GM23338 (cell line): ENCODE measurements at regions not wholly inside any gene's neighbourhood (a gene's known extent, or its start where the extent isn't known, plus 50 kb on each side); places are given as distances from the start of the nearest gene placed in this dataset.
A peak's percentile ranks its signal among the peaks of the same experiment; 100 is the strongest.

Source experiments
- ATAC-seq: fragments of 200-7000 bp; cut with Tn5 transposase; 3 replicates; pipeline ENCODE4 v1.9.1; 2020
- DNase-seq: peaks from one replicate; pipeline ENCODE4 v3.0.0-alpha.2; 2015; ENCODE audit warnings: low spot score
- H2AFZ ChIP-seq: fragments of 200-600 bp; sonication (generic); 2 replicates; pipeline ENCODE4 v1.8.0; 2016; ENCODE audit warnings: antibody characterized with exemption, mild to moderate bottlenecking, moderate library complexity
- H3F3A ChIP-seq: fragments of 200-600 bp; sonication (generic); replicated peaks from 2 replicates; pipeline ENCODE4 v1.8.0; 2017; ENCODE audit warnings: antibody characterized with exemption, mixed run types, low read depth
- H3K27ac ChIP-seq: fragments of 200-600 bp; sonication (generic); 2 replicates; pipeline ENCODE4 v1.6.1; 2016; ENCODE audit warnings: low read depth
- H3K27me3 ChIP-seq: fragments of 200-600 bp; sonication (generic); 2 replicates; pipeline ENCODE4 v1.8.0; 2016; ENCODE audit warnings: mild to moderate bottlenecking, mixed run types, moderate library complexity; ENCODE audit not compliant: insufficient read depth
- H3K36me3 ChIP-seq: fragments of 200-600 bp; sonication (generic); 2 replicates; pipeline ENCODE4 v1.8.0; 2016; ENCODE audit warnings: mild to moderate bottlenecking; ENCODE audit not compliant: insufficient read depth
- H3K4me1 ChIP-seq: fragments of 200-600 bp; sonication (generic); 2 replicates; pipeline ENCODE4 v1.8.0; 2016; ENCODE audit warnings: mild to moderate bottlenecking, moderate library complexity; ENCODE audit not compliant: insufficient read depth
- H3K4me2 ChIP-seq: fragments of 200-600 bp; sonication (generic); 2 replicates; pipeline ENCODE4 v1.7.1; 2017; ENCODE audit warnings: mixed run types
- H3K4me3 ChIP-seq: fragments of 200-600 bp; sonication (generic); 2 replicates; pipeline ENCODE4 v1.6.1; 2016; ENCODE audit warnings: mixed run types
- H3K79me2 ChIP-seq: fragments of 200-600 bp; sonication (generic); replicated peaks from 2 replicates; pipeline ENCODE4 v1.8.0; 2017; ENCODE audit warnings: mild to moderate bottlenecking; ENCODE audit not compliant: insufficient read depth
- H3K9me2 ChIP-seq: fragments of 200-600 bp; sonication (generic); 2 replicates; pipeline ENCODE4 v1.8.0; 2017; ENCODE audit not compliant: insufficient read depth
- H4K20me1 ChIP-seq: fragments of 200-600 bp; sonication (generic); replicated peaks from 2 replicates; pipeline ENCODE4 v1.8.0; 2017; ENCODE audit warnings: mild to moderate bottlenecking; ENCODE audit not compliant: insufficient read depth
- H3K27ac Mint-ChIP-seq: 2 replicates; pipeline ENCODE4 v1.8.0; 2020; ENCODE audit warnings: inconsistent platforms, mild to moderate bottlenecking, moderate library complexity, mixed read lengths
- H3K27me3 Mint-ChIP-seq: 3 replicates; pipeline ENCODE4 v1.8.0; 2022; ENCODE audit warnings: low read depth, mild to moderate bottlenecking, moderate library complexity, mixed read lengths, inconsistent platforms; ENCODE audit not compliant: insufficient read depth, poor library complexity
- H3K36me3 Mint-ChIP-seq: 3 replicates; pipeline ENCODE4 v1.8.0; 2021; ENCODE audit warnings: low read depth, mild to moderate bottlenecking, inconsistent platforms, moderate library complexity, mixed read lengths
- H3K4me1 Mint-ChIP-seq: 3 replicates; pipeline ENCODE4 v1.8.0; 2020; ENCODE audit warnings: mild to moderate bottlenecking, inconsistent platforms, mixed read lengths
- H3K4me3 Mint-ChIP-seq: 3 replicates; pipeline ENCODE4 v1.8.0; 2021; ENCODE audit warnings: moderate library complexity, mild to moderate bottlenecking, inconsistent platforms, mixed read lengths
- H3K9me3 Mint-ChIP-seq: 3 replicates; pipeline ENCODE4 v1.8.0; 2020; ENCODE audit warnings: moderate library complexity, mild to moderate bottlenecking, inconsistent platforms, mixed read lengths
- CREB1 ChIP-seq: fragments of 250-450 bp; sonication (Bioruptor Pico); IDR thresholded peaks from 2 replicates; pipeline ENCODE4 v1.5.0; 2020; ENCODE audit warnings: low read depth, mild to moderate bottlenecking, moderate library complexity
- CTCF ChIP-seq, 2 experiments: fragments of 200-600 bp in 1 of 2; sonication (generic) in 1 of 2; conservative IDR thresholded peaks; 2 replicates each; pipeline versions ENCODE4 v1.5.1 to v1.6.1; 2016 to 2017; ENCODE audit warnings: antibody characterized with exemption in 2 of 2, low read depth in 2 of 2, mild to moderate bottlenecking in 2 of 2, moderate library complexity in 1 of 2
- ETS1 ChIP-seq: IDR thresholded peaks from 2 replicates; pipeline ENCODE4 v1.6.1; 2016; ENCODE audit warnings: antibody characterized with exemption
- EZH2 ChIP-seq: fragments of 200-600 bp; sonication (generic); IDR thresholded peaks from one replicate; pipeline ENCODE4 v1.8.0; 2017; ENCODE audit warnings: antibody characterized with exemption, mild to moderate bottlenecking, low read depth; ENCODE audit not compliant: unreplicated experiment
- EZH2phosphoT487 ChIP-seq: fragments of 200-600 bp; sonication (generic); IDR thresholded peaks from one replicate; pipeline ENCODE4 v1.8.1; 2018; ENCODE audit warnings: antibody characterized with exemption; ENCODE audit not compliant: unreplicated experiment
- JUNB ChIP-seq: IDR thresholded peaks from one replicate; pipeline ENCODE4 v1.6.1; 2016; ENCODE audit warnings: antibody characterized with exemption; ENCODE audit not compliant: unreplicated experiment
- NANOG ChIP-seq: IDR thresholded peaks from 2 replicates; pipeline ENCODE4 v1.6.1; 2016; ENCODE audit warnings: antibody characterized with exemption, borderline replicate concordance
- POLR2AphosphoS5 ChIP-seq: IDR thresholded peaks from 2 replicates; pipeline ENCODE4 v1.6.1; 2016; ENCODE audit warnings: antibody characterized with exemption, low read depth
- REST ChIP-seq: IDR thresholded peaks from one replicate; pipeline ENCODE4 v1.6.1; 2018; ENCODE audit warnings: antibody characterized with exemption; ENCODE audit not compliant: unreplicated experiment
- STAT1 ChIP-seq: IDR thresholded peaks from one replicate; pipeline ENCODE4 v1.6.1; 2016; ENCODE audit warnings: antibody characterized with exemption; ENCODE audit not compliant: unreplicated experiment
- ZNF114 ChIP-seq: fragments of 250-450 bp; sonication (Bioruptor Pico); IDR thresholded peaks from 2 replicates; pipeline ENCODE4 v1.5.0; 2020; ENCODE audit warnings: mild to moderate bottlenecking, moderate library complexity
- ZNF331 ChIP-seq: fragments of 250-450 bp; sonication (Bioruptor Pico); IDR thresholded peaks from 2 replicates; pipeline ENCODE4 v1.5.0; 2020; ENCODE audit warnings: low read depth, mild to moderate bottlenecking, moderate library complexity

- no peak for TF ChIP-seq REST
- no peak for TF ChIP-seq POLR2AphosphoS5
- TF ChIP-seq CREB1 (CRISPR knock-in tag) = no peak
Measured at GRCh38 chr1:216825557-216825956, 102.3 kb upstream of the ESRRG start (continued).

- no peak overlapping the region for H3K27ac ChIP-seq
- DNase-seq (no peak), ATAC-seq (no peak)
- Mint-ChIP-seq H3K27me3 (no peaks in the 10 kb centered on the region), H3K27ac (no peak overlapping the region), H3K36me3 (no peaks in the 10 kb centered on the region), H3K9me3 (no peaks in the 10 kb centered on the region), H3K4me3 (no peak overlapping the region), H3K4me1 (peaks cover 26% of the 10 kb centered on the region)
- H3K4me1 ChIP-seq = peaks cover 37% of the 10 kb centered on the region
- peaks cover 3% of the 10 kb centered on the region; the same call in 1 of the 2 replicates for H3K9me2 ChIP-seq
- H4K20me1 ChIP-seq = no peaks in the 10 kb centered on the region
- TF ChIP-seq JUNB (no peak), EZH2phosphoT487 (no peak), ZNF114 (CRISPR knock-in tag) (no peak)
- no peaks in the 10 kb centered on the region for H3F3A ChIP-seq
- 0 out of 2 replicates have a peak overlapping the region, but pooled peaks have one; percentile 10 for H3K4me2 ChIP-seq
- H3K27me3 ChIP-seq = no peaks in the 10 kb centered on the region
- no peaks in the 10 kb centered on the region for H3K36me3 ChIP-seq
- no peaks in the 10 kb centered on the region for H3K79me2 ChIP-seq
- peak overlapping the region; percentile 30; the same call in 1 of the 2 replicates for H2AFZ ChIP-seq
- no peak overlapping the region for H3K4me3 ChIP-seq
Measured at GRCh38 chr1:216824511-216824910, 101.3 kb upstream of the ESRRG start.

- Histone ChIP-seq H3K4me1 (peaks cover 43% of the 10 kb centered on the region), H3K9me2 (peaks cover 3% of the 10 kb centered on the region; the same call in 1 of the 2 replicates), H2AFZ (no peak overlapping the region), H3K4me2 (no peak overlapping the region), H3K79me2 (no peaks in the 10 kb centered on the region), H3K27ac (no peak overlapping the region), H3F3A (no peaks in the 10 kb centered on the region), H4K20me1 (no peaks in the 10 kb centered on the region), H3K4me3 (no peak overlapping the region), H3K36me3 (no peaks in the 10 kb centered on the region), H3K27me3 (no peaks in the 10 kb centered on the region)
- H3K27me3 Mint-ChIP-seq = peaks cover under 1% of the 10 kb centered on the region
- ATAC-seq (no peak), DNase-seq (no peak)
- peaks cover 32% of the 10 kb centered on the region for H3K4me1 Mint-ChIP-seq
- H3K9me3 Mint-ChIP-seq = no peaks in the 10 kb centered on the region
- no peak overlapping the region for H3K27ac Mint-ChIP-seq
- no peak overlapping the region for H3K4me3 Mint-ChIP-seq
- H3K36me3 Mint-ChIP-seq = no peaks in the 10 kb centered on the region
- TF ChIP-seq ZNF331 (CRISPR knock-in tag) = no peak
- no peak for TF ChIP-seq ZNF114 (CRISPR knock-in tag)
- no peak for TF ChIP-seq REST
- TF ChIP-seq NANOG = no peak
- no peak for TF ChIP-seq EZH2phosphoT487
- no peak for TF ChIP-seq POLR2AphosphoS5
- TF ChIP-seq JUNB = no peak
- no peak for TF ChIP-seq ETS1
- no peak for TF ChIP-seq CREB1 (CRISPR knock-in tag)
- no peak for TF ChIP-seq CTCF (conservative IDR thresholded peaks at IDR 0.05; ENCODE audit: low read depth in 2 of 2)
- TF ChIP-seq STAT1 = no peak
- no peak for TF ChIP-seq EZH2
Measured at GRCh38 chr1:216823731-216824130, 100.5 kb upstream of the ESRRG start.
